ENCODE measurements at regions not wholly inside any gene's neighbourhood (a gene's known extent, or its start where the extent isn't known, plus 50 kb on each side); places are given as distances from the start of the nearest gene placed in this dataset.

DNA sequence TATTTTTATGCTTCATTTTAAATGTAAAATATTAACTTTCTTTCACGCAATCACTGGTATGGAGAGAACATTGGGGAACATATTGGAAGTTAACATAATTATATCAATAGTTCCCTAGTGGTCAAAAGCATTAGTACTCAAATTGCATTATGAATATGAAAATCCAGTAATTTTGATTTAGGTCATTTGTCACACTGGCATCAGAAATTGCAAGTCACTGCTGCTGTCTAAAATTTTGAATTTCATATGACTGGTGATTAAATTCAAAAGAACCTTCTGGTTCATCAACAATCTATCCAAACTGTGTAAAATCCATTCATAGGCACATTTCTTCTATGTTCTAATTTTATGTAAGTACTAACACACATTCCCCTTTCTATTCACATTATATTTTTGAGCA lies 2235.7 kb upstream of the PCDH20 start:
- H3K27me3 ChIP-seq (ENCODE audit: control insufficient read depth in 3 of 3, insufficient read depth in 3 of 3, low read length in 3 of 3), result no peaks in the 10 kb centered on the region
- DNase-seq, result no peak
- FAIRE-seq, result no peak
- H3K4me3 ChIP-seq (ENCODE audit: low read depth in 1 of 3, low read length in 3 of 3), result no peak overlapping the region
- WGBS, 3 donors, result 90 to 94% (median 92%) methylated on average over 1 of the region's 1 CpG
- H3K36me3 ChIP-seq (ENCODE audit: control insufficient read depth in 3 of 3, insufficient read depth in 2 of 3, low read depth in 1 of 3, low read length in 3 of 3), result no peaks in the 10 kb centered on the region
- H3K27ac ChIP-seq (ENCODE audit: low read depth in 1 of 3, low read length in 2 of 3), result no peak overlapping the region
- H3K4me1 ChIP-seq (ENCODE audit: control insufficient read depth in 3 of 3, insufficient read depth in 2 of 3, low read depth in 1 of 3, low read length in 2 of 3), result no peaks in the 10 kb centered on the region
- H3K9me3 ChIP-seq (ENCODE audit: control insufficient read depth in 2 of 2, insufficient read depth in 1 of 2, low read depth in 1 of 2, low read length in 1 of 2), result no peaks in the 10 kb centered on the region

DNA sequence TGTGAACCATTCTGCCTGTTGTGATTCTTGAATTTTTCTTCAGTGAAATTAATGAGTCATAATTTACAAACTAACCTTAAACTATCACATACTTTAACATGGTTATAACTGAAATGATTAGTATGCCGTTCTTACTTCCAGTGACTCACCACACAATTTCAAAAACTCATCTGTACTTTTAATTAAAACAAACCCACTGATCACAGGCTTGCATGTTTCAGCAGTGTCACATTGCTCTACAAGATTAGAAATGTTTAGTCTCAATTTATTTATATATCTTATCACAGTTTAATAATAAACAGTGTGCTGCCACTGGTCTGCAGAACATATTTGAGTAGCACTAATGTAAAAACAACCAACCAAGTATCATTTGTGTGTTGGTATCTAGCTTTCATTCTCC lies 2227.9 kb upstream of the PCDH20 start:
- no peaks in the 10 kb centered on the region for H3K36me3 ChIP-seq (ENCODE audit: control insufficient read depth in 3 of 3, insufficient read depth in 2 of 3, low read depth in 1 of 3, low read length in 3 of 3)
- H3K4me1 ChIP-seq (ENCODE audit: control insufficient read depth in 3 of 3, insufficient read depth in 2 of 3, low read depth in 1 of 3, low read length in 2 of 3), result no peaks in the 10 kb centered on the region
- H3K27me3 ChIP-seq (ENCODE audit: control insufficient read depth in 3 of 3, insufficient read depth in 3 of 3, low read length in 3 of 3), result no peaks in the 10 kb centered on the region
- H3K9me3 ChIP-seq (ENCODE audit: control insufficient read depth in 2 of 2, insufficient read depth in 1 of 2, low read depth in 1 of 2, low read length in 1 of 2), result no peaks in the 10 kb centered on the region
- H3K4me3 ChIP-seq (ENCODE audit: low read depth in 1 of 3, low read length in 3 of 3), result no peak overlapping the region
- 53 to 79% (median 59%) methylated on average over 1 of the region's 1 CpG for WGBS, 3 donors
- FAIRE-seq, result no peak
- no peak overlapping the region for H3K27ac ChIP-seq (ENCODE audit: low read depth in 1 of 3, low read length in 2 of 3)
- DNase-seq, result no peak

DNA sequence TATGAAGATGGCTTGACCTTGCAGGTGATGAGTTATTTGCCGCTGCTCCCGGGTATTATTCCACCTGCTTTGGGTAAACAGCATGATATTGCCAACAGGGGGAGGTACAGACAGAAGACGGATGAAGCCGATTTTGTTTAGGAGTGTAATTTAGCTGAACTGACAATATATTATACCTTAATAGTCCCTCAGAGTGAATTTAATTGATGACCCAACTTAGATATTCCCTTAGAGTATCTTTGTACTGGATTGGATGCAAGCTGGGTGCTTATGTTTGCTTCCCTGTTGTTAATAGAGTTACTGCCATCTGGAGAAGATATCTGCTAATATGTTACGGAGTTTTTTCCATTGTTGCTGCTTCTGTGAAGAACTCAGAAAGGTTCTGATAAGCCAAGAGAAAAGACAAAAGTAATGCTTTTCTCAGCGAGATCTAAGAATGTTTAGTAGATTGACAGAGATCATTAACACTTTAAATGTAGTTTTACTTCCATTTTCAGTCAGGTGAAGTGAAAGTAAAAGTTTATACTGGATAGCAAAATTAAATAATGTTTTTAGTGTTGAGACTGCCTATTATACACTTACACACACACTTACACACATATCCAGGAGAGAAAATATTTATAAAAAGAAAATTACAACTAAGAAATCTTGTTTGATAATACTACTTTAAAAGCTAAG lies 2220.8 kb upstream of the PCDH20 start:
- Histone ChIP-seq H3K4me1 (ENCODE audit: control insufficient read depth in 3 of 3, insufficient read depth in 2 of 3, low read depth in 1 of 3, low read length in 2 of 3) (no peaks in the 10 kb centered on the region), H3K36me3 (ENCODE audit: control insufficient read depth in 3 of 3, insufficient read depth in 2 of 3, low read depth in 1 of 3, low read length in 3 of 3) (no peaks in the 10 kb centered on the region), H3K9me3 (ENCODE audit: control insufficient read depth in 2 of 2, insufficient read depth in 1 of 2, low read depth in 1 of 2, low read length in 1 of 2) (no peaks in the 10 kb centered on the region), H3K27me3 (ENCODE audit: control insufficient read depth in 3 of 3, insufficient read depth in 3 of 3, low read length in 3 of 3) (no peaks in the 10 kb centered on the region), H3K4me3 (ENCODE audit: low read depth in 1 of 3, low read length in 3 of 3) (peak overlapping the region in 1 of 3 donors; percentile 28), H3K27ac (ENCODE audit: low read depth in 1 of 3, low read length in 2 of 3) (no peak overlapping the region)
- WGBS, 3 donors, result 14 to 50% (median 15%) methylated on average over 6 of the region's 6 CpGs
- FAIRE-seq (no peak), DNase-seq (peak; percentile 2 to 17)

DNA sequence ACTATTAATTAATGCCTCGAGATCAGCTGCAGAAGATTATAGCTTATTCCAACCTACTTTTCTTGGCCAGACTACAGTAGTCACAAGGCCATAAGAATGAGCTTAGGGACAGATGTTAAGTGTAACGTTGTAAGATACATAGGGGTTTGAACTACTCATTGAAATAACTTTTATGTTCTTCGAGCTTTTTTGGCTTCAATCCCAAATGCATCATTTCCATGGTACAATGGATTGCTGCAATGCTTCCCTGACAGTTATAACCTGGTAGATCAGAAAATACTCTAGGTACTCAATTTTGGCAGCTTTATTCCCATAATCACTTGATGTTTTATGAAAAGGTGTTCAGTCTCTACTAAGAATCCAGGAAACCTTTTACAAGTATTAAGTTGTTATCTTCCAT lies 2216.7 kb upstream of the PCDH20 start:
- no peak overlapping the region for H3K27ac ChIP-seq (ENCODE audit: low read depth in 1 of 3, low read length in 2 of 3)
- H3K27me3 ChIP-seq (ENCODE audit: control insufficient read depth in 3 of 3, insufficient read depth in 3 of 3, low read length in 3 of 3), result no peaks in the 10 kb centered on the region
- no peaks in the 10 kb centered on the region for H3K4me1 ChIP-seq (ENCODE audit: control insufficient read depth in 3 of 3, insufficient read depth in 2 of 3, low read depth in 1 of 3, low read length in 2 of 3)
- DNase-seq, result no peak
- H3K4me3 ChIP-seq (ENCODE audit: low read depth in 1 of 3, low read length in 3 of 3), result no peak overlapping the region
- WGBS, 3 donors, result 55 to 68% (median 62%) methylated on average over 3 of the region's 3 CpGs
- H3K9me3 ChIP-seq (ENCODE audit: control insufficient read depth in 2 of 2, insufficient read depth in 1 of 2, low read depth in 1 of 2, low read length in 1 of 2), result no peaks in the 10 kb centered on the region
- no peaks in the 10 kb centered on the region for H3K36me3 ChIP-seq (ENCODE audit: control insufficient read depth in 3 of 3, insufficient read depth in 2 of 3, low read depth in 1 of 3, low read length in 3 of 3)
- FAIRE-seq, result no peak

DNA sequence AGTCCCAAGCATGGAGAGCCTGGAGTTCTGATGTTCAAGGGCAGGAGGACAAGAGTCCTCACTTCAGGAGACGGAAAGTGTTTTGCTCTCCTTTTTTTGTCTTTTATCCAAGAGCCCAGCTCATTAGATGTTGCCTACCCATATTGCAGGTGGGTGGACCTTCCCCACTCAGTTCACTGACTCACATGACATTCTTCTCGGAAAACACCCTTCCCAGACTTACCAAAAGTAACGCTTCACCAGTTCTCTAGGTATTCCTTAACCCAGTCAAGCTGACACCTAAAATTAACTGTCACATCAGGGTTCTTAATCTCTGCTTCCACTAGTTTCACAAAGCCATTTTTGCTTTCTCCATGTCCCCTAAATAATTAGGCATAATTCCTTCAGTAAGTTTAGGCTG lies 2215.4 kb upstream of the PCDH20 start:
- DNase-seq (no peak), FAIRE-seq (no peak)
- 72 to 89% (median 83%) methylated on average over 3 of the region's 3 CpGs for WGBS, 3 donors
- Histone ChIP-seq H3K4me3 (ENCODE audit: low read depth in 1 of 3, low read length in 3 of 3) (no peak overlapping the region), H3K36me3 (ENCODE audit: control insufficient read depth in 3 of 3, insufficient read depth in 2 of 3, low read depth in 1 of 3, low read length in 3 of 3) (no peaks in the 10 kb centered on the region), H3K27ac (ENCODE audit: low read depth in 1 of 3, low read length in 2 of 3) (no peak overlapping the region), H3K27me3 (ENCODE audit: control insufficient read depth in 3 of 3, insufficient read depth in 3 of 3, low read length in 3 of 3) (no peaks in the 10 kb centered on the region), H3K9me3 (ENCODE audit: control insufficient read depth in 2 of 2, insufficient read depth in 1 of 2, low read depth in 1 of 2, low read length in 1 of 2) (no peaks in the 10 kb centered on the region), H3K4me1 (ENCODE audit: control insufficient read depth in 3 of 3, insufficient read depth in 2 of 3, low read depth in 1 of 3, low read length in 2 of 3) (no peaks in the 10 kb centered on the region)

DNA sequence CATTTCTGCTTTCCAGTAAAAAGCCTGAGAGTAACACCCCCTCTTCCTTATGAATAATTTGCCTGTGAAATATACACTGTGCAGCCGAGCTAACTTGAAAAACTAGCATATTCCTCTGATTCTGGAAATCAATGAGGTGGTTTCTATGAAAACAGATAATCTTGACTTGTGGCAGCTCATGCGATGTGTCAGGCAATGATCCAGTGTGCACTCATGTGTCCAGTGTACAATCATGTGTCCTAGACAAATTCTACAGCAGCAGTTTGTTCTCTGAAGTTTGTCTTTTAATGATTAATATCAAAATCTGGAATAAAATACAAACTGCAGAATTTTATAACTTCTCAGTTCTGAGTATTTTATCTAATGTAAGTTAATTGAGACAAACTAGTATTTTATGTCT lies 2213.9 kb upstream of the PCDH20 start:
- Histone ChIP-seq H3K27me3 (ENCODE audit: control insufficient read depth in 3 of 3, insufficient read depth in 3 of 3, low read length in 3 of 3) (no peaks in the 10 kb centered on the region), H3K27ac (ENCODE audit: low read depth in 1 of 3, low read length in 2 of 3) (no peak overlapping the region), H3K4me1 (ENCODE audit: control insufficient read depth in 3 of 3, insufficient read depth in 2 of 3, low read depth in 1 of 3, low read length in 2 of 3) (no peaks in the 10 kb centered on the region), H3K9me3 (ENCODE audit: control insufficient read depth in 2 of 2, insufficient read depth in 1 of 2, low read depth in 1 of 2, low read length in 1 of 2) (no peaks in the 10 kb centered on the region), H3K36me3 (ENCODE audit: control insufficient read depth in 3 of 3, insufficient read depth in 2 of 3, low read depth in 1 of 3, low read length in 3 of 3) (no peaks in the 10 kb centered on the region), H3K4me3 (ENCODE audit: low read depth in 1 of 3, low read length in 3 of 3) (no peak overlapping the region)
- 55 to 70% (median 57%) methylated on average over 2 of the region's 2 CpGs for WGBS, 3 donors
- DNase-seq, result no peak
- FAIRE-seq, result no peak

DNA sequence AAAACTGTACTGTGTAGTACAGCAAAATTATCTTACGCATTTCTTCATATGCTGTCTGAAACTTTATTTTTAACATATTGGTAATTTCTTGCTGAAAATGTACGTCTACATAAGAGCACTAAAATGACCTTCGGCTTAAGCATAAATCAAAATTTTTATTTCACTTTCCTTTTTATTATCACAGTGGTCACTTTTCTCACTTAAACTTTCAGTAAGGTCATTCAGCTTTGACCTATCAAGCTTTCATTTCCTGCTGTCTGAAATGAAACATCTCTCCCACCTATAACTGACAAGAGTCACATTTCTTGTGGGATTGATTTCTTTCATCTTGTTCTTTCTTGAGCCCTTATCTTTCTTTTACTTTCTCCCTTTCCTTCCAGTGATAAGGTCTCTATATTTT lies 2212.7 kb upstream of the PCDH20 start:
- H3K36me3 ChIP-seq (ENCODE audit: control insufficient read depth in 3 of 3, insufficient read depth in 2 of 3, low read depth in 1 of 3, low read length in 3 of 3), result no peaks in the 10 kb centered on the region
- H3K9me3 ChIP-seq (ENCODE audit: control insufficient read depth in 2 of 2, insufficient read depth in 1 of 2, low read depth in 1 of 2, low read length in 1 of 2), result no peaks in the 10 kb centered on the region
- no peak for FAIRE-seq
- H3K4me3 ChIP-seq (ENCODE audit: low read depth in 1 of 3, low read length in 3 of 3), result no peak overlapping the region
- 63 to 75% (median 68%) methylated on average over 3 of the region's 3 CpGs for WGBS, 3 donors
- H3K4me1 ChIP-seq (ENCODE audit: control insufficient read depth in 3 of 3, insufficient read depth in 2 of 3, low read depth in 1 of 3, low read length in 2 of 3), result no peaks in the 10 kb centered on the region
- no peaks in the 10 kb centered on the region for H3K27me3 ChIP-seq (ENCODE audit: control insufficient read depth in 3 of 3, insufficient read depth in 3 of 3, low read length in 3 of 3)
- DNase-seq, result no peak
- no peak overlapping the region for H3K27ac ChIP-seq (ENCODE audit: low read depth in 1 of 3, low read length in 2 of 3)

DNA sequence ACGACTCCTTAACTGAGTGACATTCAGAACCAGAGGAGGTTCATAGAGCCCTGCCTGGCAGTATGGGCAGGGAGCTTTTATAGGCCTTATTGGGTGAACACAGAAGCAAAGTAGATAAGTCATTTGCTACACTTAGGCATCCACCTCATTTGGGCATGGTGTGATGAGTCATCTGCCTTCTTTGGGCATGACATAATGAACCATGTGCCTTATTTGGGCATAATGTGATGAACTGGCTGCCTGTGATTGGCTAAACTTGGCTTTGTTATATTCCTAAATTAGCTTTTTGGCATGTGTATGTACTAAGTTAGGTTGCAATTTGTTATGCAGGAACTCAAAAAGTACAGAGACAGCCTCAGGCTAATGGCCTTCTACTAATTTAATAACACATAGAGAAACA lies 2210.2 kb upstream of the PCDH20 start:
- Histone ChIP-seq H3K4me3 (ENCODE audit: low read depth in 1 of 3, low read length in 3 of 3) (no peak overlapping the region), H3K27me3 (ENCODE audit: control insufficient read depth in 3 of 3, insufficient read depth in 3 of 3, low read length in 3 of 3) (no peaks in the 10 kb centered on the region), H3K36me3 (ENCODE audit: control insufficient read depth in 3 of 3, insufficient read depth in 2 of 3, low read depth in 1 of 3, low read length in 3 of 3) (no peaks in the 10 kb centered on the region), H3K27ac (ENCODE audit: low read depth in 1 of 3, low read length in 2 of 3) (no peak overlapping the region), H3K4me1 (ENCODE audit: control insufficient read depth in 3 of 3, insufficient read depth in 2 of 3, low read depth in 1 of 3, low read length in 2 of 3) (no peaks in the 10 kb centered on the region), H3K9me3 (ENCODE audit: control insufficient read depth in 2 of 2, insufficient read depth in 1 of 2, low read depth in 1 of 2, low read length in 1 of 2) (no peaks in the 10 kb centered on the region)
- 65 to 78% (median 72%) methylated on average over 1 of the region's 1 CpG for WGBS, 3 donors
- no peak for FAIRE-seq
- DNase-seq, result no peak

DNA sequence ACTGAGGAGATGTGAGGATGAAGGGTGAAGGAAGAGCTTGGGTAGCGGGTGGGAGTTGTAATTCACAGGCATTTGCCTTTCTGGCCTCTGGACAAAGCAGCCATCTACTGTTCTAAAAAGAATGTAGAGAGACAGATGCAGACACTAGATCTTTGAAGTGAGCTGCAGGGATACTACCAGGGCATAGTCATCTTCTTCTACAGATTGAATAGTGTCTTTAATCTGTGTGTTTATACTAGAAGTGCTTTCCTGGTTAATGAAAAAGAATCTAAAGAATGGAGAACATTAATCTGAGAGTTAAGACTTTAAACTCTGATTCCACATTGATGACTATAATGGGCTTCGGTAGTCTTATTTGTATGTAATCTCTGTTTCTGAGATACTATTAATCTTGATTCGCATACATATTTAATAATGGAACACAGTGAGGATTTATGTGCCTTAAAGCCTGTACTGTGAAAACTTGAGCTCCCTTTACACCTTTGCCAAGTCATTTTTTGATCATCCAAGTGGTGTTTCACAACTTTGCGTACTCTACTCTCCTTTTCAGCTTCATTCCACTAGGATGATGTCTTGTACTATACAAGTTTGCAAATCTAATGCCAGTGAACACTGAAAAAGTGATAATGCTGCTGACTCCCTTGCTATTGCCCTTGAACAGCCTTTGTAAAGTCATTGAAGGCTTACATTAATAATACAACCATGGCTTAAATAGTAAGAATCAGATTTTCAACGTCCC lies 2199.4 kb upstream of the PCDH20 start:
- Histone ChIP-seq H3K27me3 (ENCODE audit: control insufficient read depth in 3 of 3, insufficient read depth in 3 of 3, low read length in 3 of 3) (no peaks in the 10 kb centered on the region), H3K36me3 (ENCODE audit: control insufficient read depth in 3 of 3, insufficient read depth in 2 of 3, low read depth in 1 of 3, low read length in 3 of 3) (no peaks in the 10 kb centered on the region), H3K27ac (ENCODE audit: low read depth in 1 of 3, low read length in 2 of 3) (no peak overlapping the region), H3K4me1 (ENCODE audit: control insufficient read depth in 3 of 3, insufficient read depth in 2 of 3, low read depth in 1 of 3, low read length in 2 of 3) (no peaks in the 10 kb centered on the region), H3K4me3 (ENCODE audit: low read depth in 1 of 3, low read length in 3 of 3) (no peak overlapping the region), H3K9me3 (ENCODE audit: control insufficient read depth in 2 of 2, insufficient read depth in 1 of 2, low read depth in 1 of 2, low read length in 1 of 2) (no peaks in the 10 kb centered on the region)
- DNase-seq, result no peak
- no peak for FAIRE-seq
- WGBS, 3 donors, result 58 to 62% (median 61%) methylated on average over 5 of the region's 5 CpGs
